ENCODE measurements at regions not wholly inside any gene's neighbourhood (a gene's known extent, or its start where the extent isn't known, plus 50 kb on each side); places are given as distances from the start of the nearest gene placed in this dataset.

DNA sequence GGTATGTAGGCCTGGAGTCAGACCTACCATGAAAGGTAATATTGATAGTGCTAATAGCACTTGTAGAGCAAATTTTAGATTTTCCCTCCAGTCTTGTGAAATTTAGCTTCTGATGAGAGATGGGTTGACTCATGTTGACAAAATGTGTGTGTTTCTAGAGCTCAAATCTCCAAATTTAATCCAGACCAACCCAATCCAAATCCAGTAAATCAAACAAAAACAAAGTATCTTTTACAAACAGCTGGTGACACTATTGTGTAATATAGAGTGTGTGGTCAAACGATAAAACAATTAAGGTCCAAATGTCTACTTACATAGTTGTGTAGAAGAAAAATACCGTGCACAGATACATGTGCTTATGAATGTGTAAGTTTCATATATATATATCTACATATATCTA, 63.4 kb upstream of the KITLG start:
- no peak for DNase-seq (ENCODE audit: insufficient read length)
- no peak for FAIRE-seq
- TF ChIP-seq TAF1 (IDR thresholded peaks at IDR 0.05; ENCODE audit: borderline replicate concordance, low read depth, low read length) (no peak), POLR2A (IDR thresholded peaks at IDR 0.05; ENCODE audit: low read depth, low read length) (no peak), POLR2AphosphoS5 (IDR thresholded peaks at IDR 0.05; ENCODE audit: low read depth, low read length) (no peak)

- no peak for TF ChIP-seq POLR2A (IDR thresholded peaks at IDR 0.05; ENCODE audit: low read depth, low read length)
- TF ChIP-seq TAF1 (IDR thresholded peaks at IDR 0.05; ENCODE audit: borderline replicate concordance, low read depth, low read length), result no peak
- no peak for TF ChIP-seq POLR2AphosphoS5 (IDR thresholded peaks at IDR 0.05; ENCODE audit: low read depth, low read length)
- FAIRE-seq (no peak), DNase-seq (ENCODE audit: insufficient read length) (no peak)
Measured at GRCh38 chr12:88642675-88643431, 62.6 kb upstream of the KITLG start.

GRCh38 chr12:88638966-88639760, 58.9 kb upstream of the KITLG start:
- DNase-seq (ENCODE audit: insufficient read length) (no peak), FAIRE-seq (no peak)
- no peak for TF ChIP-seq POLR2AphosphoS5 (IDR thresholded peaks at IDR 0.05; ENCODE audit: low read depth, low read length)
- no peak for TF ChIP-seq POLR2A (IDR thresholded peaks at IDR 0.05; ENCODE audit: low read depth, low read length)
- no peak for TF ChIP-seq TAF1 (IDR thresholded peaks at IDR 0.05; ENCODE audit: borderline replicate concordance, low read depth, low read length)

DNA sequence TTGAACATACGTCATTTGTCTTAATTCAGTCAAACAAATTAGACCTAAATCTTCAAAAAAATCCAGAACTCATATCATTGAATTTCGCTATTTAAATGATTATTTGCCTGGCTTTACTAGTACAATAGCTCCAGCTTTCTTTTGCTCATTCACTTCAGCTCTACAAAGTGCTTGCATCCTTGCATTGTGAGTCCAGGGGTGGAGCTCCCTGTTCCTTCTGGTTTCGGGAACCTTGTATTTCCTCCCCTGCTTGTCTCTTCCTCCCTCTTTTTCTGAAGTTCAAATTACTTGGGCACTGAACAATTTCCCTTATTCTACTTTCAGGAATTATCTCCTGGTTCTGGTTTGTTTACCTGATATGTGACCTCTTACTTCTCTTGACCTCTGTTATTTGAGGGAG, 58.1 kb upstream of the KITLG start:
- TF ChIP-seq POLR2AphosphoS5 (IDR thresholded peaks at IDR 0.05; ENCODE audit: low read depth, low read length) (no peak), TAF1 (IDR thresholded peaks at IDR 0.05; ENCODE audit: borderline replicate concordance, low read depth, low read length) (no peak), POLR2A (IDR thresholded peaks at IDR 0.05; ENCODE audit: low read depth, low read length) (no peak)
- no peak for DNase-seq (ENCODE audit: insufficient read length)
- no peak for FAIRE-seq

GRCh38 chr12:88634008-88634407, 53.7 kb upstream of the KITLG start:
- no peak for FAIRE-seq

GRCh38 chr12:88633312-88633711, 53.0 kb upstream of the KITLG start:
- TF ChIP-seq POLR2AphosphoS5 (IDR thresholded peaks at IDR 0.05; ENCODE audit: low read depth, low read length) (no peak), POLR2A (IDR thresholded peaks at IDR 0.05; ENCODE audit: low read depth, low read length) (no peak), TAF1 (IDR thresholded peaks at IDR 0.05; ENCODE audit: borderline replicate concordance, low read depth, low read length) (no peak)
- no peak for FAIRE-seq
- no peak for DNase-seq (ENCODE audit: insufficient read length)

More at GRCh38 chr12:88634008-88634407, 53.7 kb upstream of the KITLG start:
- no peak for TF ChIP-seq POLR2A (IDR thresholded peaks at IDR 0.05; ENCODE audit: low read depth, low read length)
- TF ChIP-seq TAF1 (IDR thresholded peaks at IDR 0.05; ENCODE audit: borderline replicate concordance, low read depth, low read length), result no peak
- TF ChIP-seq POLR2AphosphoS5 (IDR thresholded peaks at IDR 0.05; ENCODE audit: low read depth, low read length), result no peak
- DNase-seq (ENCODE audit: insufficient read length), result no peak

DNA sequence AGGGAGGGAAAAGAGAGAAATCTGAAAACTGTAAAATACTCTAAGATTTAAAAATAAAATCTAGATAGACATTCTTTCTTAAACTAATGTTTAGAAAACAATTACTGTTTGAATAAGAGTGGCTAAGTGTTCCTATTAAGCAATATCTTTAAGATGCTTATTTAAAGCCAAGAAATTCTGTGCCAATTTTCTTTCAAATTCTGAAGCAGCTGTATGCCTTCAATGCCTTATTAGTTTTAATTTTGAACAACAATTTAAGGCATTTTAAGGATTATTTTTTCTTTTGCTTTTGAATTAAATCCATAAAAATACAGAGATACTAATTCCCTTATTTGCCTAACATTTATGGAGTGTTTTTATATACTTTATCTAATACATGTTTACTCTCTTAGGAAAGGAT, 50.3 kb upstream of the KITLG start:
- TF ChIP-seq POLR2A (IDR thresholded peaks at IDR 0.05; ENCODE audit: low read depth, low read length), result no peak
- no peak for TF ChIP-seq POLR2AphosphoS5 (IDR thresholded peaks at IDR 0.05; ENCODE audit: low read depth, low read length)
- no peak for TF ChIP-seq TAF1 (IDR thresholded peaks at IDR 0.05; ENCODE audit: borderline replicate concordance, low read depth, low read length)
- FAIRE-seq, result no peak

More for the DNA sequence above, 50.3 kb upstream of the KITLG start:
- no peak for DNase-seq (ENCODE audit: insufficient read length)

All from GM12892 (cell line).